ENCODE measurements at regions not wholly inside any gene's neighbourhood (a gene's known extent, or its start where the extent isn't known, plus 50 kb on each side); places are given as distances from the start of the nearest gene placed in this dataset.

- no peaks in the 10 kb centered on the region for H3K9me3 ChIP-seq (ENCODE audit: control insufficient read depth in 1 of 2, insufficient read depth in 1 of 2, low read depth in 1 of 2, low read length in 2 of 2)
- H3K36me3 ChIP-seq (ENCODE audit: control insufficient read depth in 1 of 2, insufficient read depth in 2 of 2, low read length in 2 of 2) = no peaks in the 10 kb centered on the region
- no peaks in the 10 kb centered on the region for H3K4me1 ChIP-seq (ENCODE audit: control insufficient read depth in 1 of 2, insufficient read depth in 2 of 2, low read length in 2 of 2)
- H2AFZ ChIP-seq (ENCODE audit: low read depth, low read length, poor library complexity, severe bottlenecking) = no peak overlapping the region
- intact Hi-C loops (cut with micrococcal nuclease) = no loop called here
- H3K4me2 ChIP-seq (ENCODE audit: low read length) = no peak overlapping the region
- POLR2A ChIA-PET = no interaction called here
- no TSS peak for BruUV-seq (replicated peaks)
- no peak overlapping the region for H3K4me3 ChIP-seq (replicated peaks in 1 of 2; ENCODE audit: low read depth in 1 of 2, low read length in 2 of 2)
- ATAC-seq = no peak
- H3K27me3 ChIP-seq (ENCODE audit: insufficient read depth, low read length) = no peaks in the 10 kb centered on the region
- H4K20me1 ChIP-seq (ENCODE audit: insufficient read depth) = no peaks in the 10 kb centered on the region
- TF ChIP-seq ELF1 (IDR thresholded peaks at IDR 0.05; ENCODE audit: borderline replicate concordance, low read depth) (no peak), RAD21 (IDR thresholded peaks at IDR 0.05; ENCODE audit: low read depth) (no peak), YY1 (IDR thresholded peaks at IDR 0.05; ENCODE audit: extremely low read depth, insufficient replicate concordance, low read depth, low read length) (no peak), EZH2 (IDR thresholded peaks at IDR 0.05) (no peak), SIN3A (IDR thresholded peaks at IDR 0.05; ENCODE audit: low read depth) (no peak)
- no peak overlapping the region for H3K9ac ChIP-seq (ENCODE audit: low read length)
- RAD21 ChIA-PET (ENCODE audit: low non-redundant PET in 1 of 2, low total read pairs in 2 of 2, uncharacterized antibody in 2 of 2, unreplicated experiment in 2 of 2) = no interaction called here
- no peak for DNase-seq (ENCODE audit: low read depth, low spot score)
- H3K9me2 ChIP-seq (ENCODE audit: insufficient read depth) = no peaks in the 10 kb centered on the region
- H3K27ac ChIP-seq (ENCODE audit: low read depth, low read length) = no peak overlapping the region
- H3K79me2 ChIP-seq (ENCODE audit: insufficient read depth, low read length) = no peaks in the 10 kb centered on the region
- CTCF ChIA-PET = no interaction called here
Measured at GRCh38 chr18:55119016-55119415, 159.8 kb upstream of the CCDC68 start.

DNA sequence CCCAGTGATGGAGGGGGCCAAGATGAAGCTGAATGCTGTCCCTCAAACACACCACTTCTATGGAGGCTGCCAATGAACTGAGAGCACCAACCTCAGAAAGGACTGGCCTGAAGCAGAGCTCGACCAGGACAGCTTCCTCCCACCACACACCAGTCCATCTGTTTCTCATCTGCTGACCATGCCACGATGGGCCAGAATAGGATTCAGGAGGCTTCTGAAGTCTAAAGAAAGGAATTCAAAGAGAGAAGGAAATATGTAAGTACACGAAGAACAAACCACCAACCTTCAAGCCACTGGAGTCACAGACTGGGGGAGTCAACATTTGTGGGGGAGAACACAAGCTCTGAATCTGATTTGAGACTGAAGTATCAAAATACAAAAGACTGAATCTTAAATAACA is 157.6 kb upstream of the CCDC68 start:
- Histone ChIP-seq H3K9ac (ENCODE audit: low read length) (no peak overlapping the region), H4K20me1 (ENCODE audit: insufficient read depth) (no peaks in the 10 kb centered on the region), H3K4me1 (ENCODE audit: control insufficient read depth in 1 of 2, insufficient read depth in 2 of 2, low read length in 2 of 2) (no peaks in the 10 kb centered on the region), H3K9me3 (ENCODE audit: control insufficient read depth in 1 of 2, insufficient read depth in 1 of 2, low read depth in 1 of 2, low read length in 2 of 2) (no peaks in the 10 kb centered on the region), H3K27me3 (ENCODE audit: insufficient read depth, low read length) (0 out of 2 replicates have a peak, but pooled peaks cover 4% of the 10 kb centered on the region), H3K9me2 (ENCODE audit: insufficient read depth) (no peaks in the 10 kb centered on the region), H3K27ac (ENCODE audit: low read depth, low read length) (no peak overlapping the region), H3K4me3 (replicated peaks in 1 of 2; ENCODE audit: low read depth in 1 of 2, low read length in 2 of 2) (no peak overlapping the region), H2AFZ (ENCODE audit: low read depth, low read length, poor library complexity, severe bottlenecking) (no peak overlapping the region), H3K36me3 (ENCODE audit: control insufficient read depth in 1 of 2, insufficient read depth in 2 of 2, low read length in 2 of 2) (no peaks in the 10 kb centered on the region), H3K79me2 (ENCODE audit: insufficient read depth, low read length) (no peaks in the 10 kb centered on the region), H3K4me2 (ENCODE audit: low read length) (no peak overlapping the region)
- no peak for ATAC-seq
- TF ChIP-seq ZNF274 (IDR thresholded peaks at IDR 0.05; ENCODE audit: low read depth, low read length) = no peak
- TF ChIP-seq FOSL1 (IDR thresholded peaks at IDR 0.05; ENCODE audit: low read depth) = no peak
- TF ChIP-seq, protein P1, sequence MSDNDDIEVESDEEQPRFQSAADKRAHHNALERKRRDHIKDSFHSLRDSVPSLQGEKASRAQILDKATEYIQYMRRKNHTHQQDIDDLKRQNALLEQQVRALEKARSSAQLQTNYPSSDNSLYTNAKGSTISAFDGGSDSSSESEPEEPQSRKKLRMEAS (IDR thresholded peaks at IDR 0.05) = no peak
- TF ChIP-seq RAD21 (IDR thresholded peaks at IDR 0.05; ENCODE audit: low read depth) = no peak
- no peak for TF ChIP-seq CTCF (IDR thresholded peaks at IDR 0.05 in 2 of 3, conservative IDR thresholded peaks at IDR 0.05 in 1 of 3; ENCODE audit: borderline replicate concordance in 1 of 3, insufficient read depth in 1 of 3, low read depth in 2 of 3, low read length in 2 of 3)
- no peak for TF ChIP-seq JUND (IDR thresholded peaks at IDR 0.05)
- TF ChIP-seq POLR2AphosphoS5 (IDR thresholded peaks at IDR 0.05; ENCODE audit: low read depth, low read length) = no peak
- no peak for TF ChIP-seq SIN3A (IDR thresholded peaks at IDR 0.05; ENCODE audit: low read depth)
- TF ChIP-seq EZH2 (IDR thresholded peaks at IDR 0.05) = no peak
- TF ChIP-seq EGR1 (IDR thresholded peaks at IDR 0.05; ENCODE audit: low read depth) = no peak
- TF ChIP-seq POLR2A (IDR thresholded peaks at IDR 0.05; ENCODE audit: borderline replicate concordance, extremely low read depth, insufficient read depth, insufficient read length) = no peak
- TF ChIP-seq SRF (IDR thresholded peaks at IDR 0.05; ENCODE audit: low read depth) = no peak
- no peak for TF ChIP-seq TCF7L2 (IDR thresholded peaks at IDR 0.05; ENCODE audit: borderline replicate concordance, extremely low read depth, insufficient read depth, insufficient read length)
- intact Hi-C loops (cut with micrococcal nuclease) = no loop called here
- RAD21 ChIA-PET (ENCODE audit: low non-redundant PET in 1 of 2, low total read pairs in 2 of 2, uncharacterized antibody in 2 of 2, unreplicated experiment in 2 of 2) = no interaction called here
- POLR2A ChIA-PET = no interaction called here
- DNase-seq (ENCODE audit: low read depth, low spot score) = no peak
- no TSS peak for BruUV-seq (replicated peaks)
- CTCF ChIA-PET = no interaction called here

Measured in HCT116 (cell line).